H1 (cell line): ENCODE measurements at regions not wholly inside any gene's neighbourhood (a gene's known extent, or its start where the extent isn't known, plus 50 kb on each side); places are given as distances from the start of the nearest gene placed in this dataset.

Experiments
- CTCF ChIA-PET: fragments of 300-600 bp; sonication (Branson Sonifier 250); formaldehyde crosslinking; loops from one replicate; lab custom pipeline; 2021; ENCODE audit not compliant: partially characterized antibody; lab: Charles Lee
- POLR2A ChIA-PET: fragments of 300-600 bp; sonication (Branson Sonifier 250); formaldehyde crosslinking; loops from one replicate; lab custom pipeline; 2021; ENCODE audit warnings: inconsistent platforms; ENCODE audit not compliant: partially characterized antibody; lab: Charles Lee
- DNase-seq, 2 experiments: peaks; one replicate each; pipeline versions ENCODE4 v3.0.0 to v3.0.0-alpha.2; 2010 to 2022; ENCODE audit warnings: low spot score in 2 of 2, low read depth in 1 of 2, mixed read lengths in 1 of 2
- FAIRE-seq: peaks from 2 replicates; lab custom pipeline; 2011; peaks lifted over from hg19 to GRCh38; lab: Jason Lieb, UNC
- H2AFZ ChIP-seq: 2 replicates; pipeline ENCODE4 v1.8.1; 2012; ENCODE audit warnings: low read length, inconsistent platforms
- H2AK5ac ChIP-seq: 2 replicates; pipeline ENCODE4 v1.6.1; 2013; ENCODE audit warnings: low read depth, low read length
- H2BK120ac ChIP-seq: replicated peaks from 2 replicates; pipeline ENCODE3; 2013; ENCODE audit warnings: low read depth, low read length, inconsistent platforms
- H2BK12ac ChIP-seq: 2 replicates; pipeline ENCODE4 v1.6.1; 2013; ENCODE audit warnings: low read depth, low read length
- H2BK15ac ChIP-seq: 2 replicates; pipeline ENCODE4 v1.6.1; 2013; ENCODE audit warnings: low read length
- H2BK20ac ChIP-seq: 2 replicates; pipeline ENCODE4 v1.6.1; 2013; ENCODE audit warnings: low read length
- H2BK5ac ChIP-seq: 2 replicates; pipeline ENCODE4 v1.6.1; 2013; ENCODE audit warnings: low read depth, low read length
- H3K14ac ChIP-seq: 2 replicates; pipeline ENCODE4 v1.6.1; 2013; ENCODE audit warnings: inconsistent platforms; ENCODE audit not compliant: insufficient read length
- H3K18ac ChIP-seq: 2 replicates; pipeline ENCODE4 v1.6.1; 2013; ENCODE audit warnings: low read length; ENCODE audit errors: extremely low read depth
- H3K23ac ChIP-seq: 2 replicates; pipeline ENCODE4 v1.6.1; 2013; ENCODE audit warnings: inconsistent platforms; ENCODE audit not compliant: insufficient read length
- H3K23me2 ChIP-seq: 2 replicates; pipeline ENCODE4 v1.6.1; 2013; ENCODE audit warnings: low read depth, low read length
- H3K27ac ChIP-seq: 2 replicates; pipeline ENCODE4 v1.6.1; 2011; ENCODE audit warnings: low read depth, low read length, inconsistent platforms
- H3K27me3 ChIP-seq, 4 experiments: replicated peaks in 1 of 4; 1 replicate in 1 of 4; 2 replicates in 3 of 4; pipeline versions ENCODE4 v1.6.1 to v1.8.1; 2011 to 2013; ENCODE audit warnings: low read length in 3 of 4, mild to moderate bottlenecking in 3 of 4, inconsistent platforms in 2 of 4, mixed read lengths in 2 of 4, moderate library complexity in 1 of 4; ENCODE audit not compliant: control insufficient read depth in 3 of 4, insufficient read depth in 3 of 4; ENCODE audit errors: extremely low read depth in 1 of 4
- H3K36me3 ChIP-seq, 4 experiments: 2 replicates each; pipeline versions ENCODE4 v1.6.1 to v1.8.1; 2011 to 2013; ENCODE audit warnings: mild to moderate bottlenecking in 4 of 4, low read length in 3 of 4, moderate library complexity in 2 of 4, control low read depth in 1 of 4, inconsistent platforms in 1 of 4; ENCODE audit not compliant: insufficient read depth in 4 of 4, control insufficient read depth in 2 of 4
- H3K4ac ChIP-seq: replicated peaks from 2 replicates; pipeline ENCODE3; 2013; ENCODE audit warnings: low read length, low read depth, mixed read lengths, inconsistent platforms; ENCODE audit not compliant: insufficient read length
- H3K4me1 ChIP-seq, 4 experiments: replicated peaks in 1 of 4; 1 replicate in 1 of 4; 2 replicates in 3 of 4; pipeline versions ENCODE4 v1.6.1 to v1.8.1; 2011 to 2013; ENCODE audit warnings: low read length in 3 of 4, inconsistent platforms in 2 of 4, mixed read lengths in 1 of 4; ENCODE audit not compliant: insufficient read depth in 4 of 4, control insufficient read depth in 3 of 4
- H3K4me2 ChIP-seq, 2 experiments: 2 replicates each; pipeline versions ENCODE4 v1.6.1 to v1.8.1; 2011 to 2013; ENCODE audit warnings: low read depth in 2 of 2, low read length in 2 of 2, control low read depth in 1 of 2, inconsistent platforms in 1 of 2, mild to moderate bottlenecking in 1 of 2; ENCODE audit not compliant: insufficient read depth in 1 of 2
- H3K4me3 ChIP-seq, 4 experiments: fragments of 200-600, 300-600 bp in 1 of 4; sonication (generic), shearing (Covaris generic), sonication (Bioruptor Twin) in 1 of 4; 2 replicates each; pipeline versions ENCODE4 v1.5.1 to v1.8.1; 2011 to 2016; ENCODE audit warnings: low read length in 4 of 4, low read depth in 3 of 4, control low read depth in 2 of 4, inconsistent platforms in 2 of 4, mild to moderate bottlenecking in 2 of 4, mixed read lengths in 1 of 4, moderate library complexity in 1 of 4; ENCODE audit not compliant: insufficient read depth in 2 of 4; ENCODE audit errors: extremely low read depth in 1 of 4
- H3K56ac ChIP-seq: replicated peaks from 2 replicates; pipeline ENCODE3; 2013; ENCODE audit warnings: low read depth, mild to moderate bottlenecking, mixed read lengths, low read length, inconsistent platforms; ENCODE audit not compliant: insufficient read length
- H3K79me1 ChIP-seq: 2 replicates; pipeline ENCODE4 v1.6.1; 2013; ENCODE audit warnings: low read depth, low read length, control low read depth
- H3K79me2 ChIP-seq, 2 experiments: 2 replicates each; pipeline versions ENCODE4 v1.6.1 to v1.8.1; 2012 to 2013; ENCODE audit warnings: low read length in 2 of 2, mild to moderate bottlenecking in 2 of 2, inconsistent platforms in 1 of 2; ENCODE audit not compliant: insufficient read depth in 2 of 2, control insufficient read depth in 1 of 2
- H3K9ac ChIP-seq, 4 experiments: replicated peaks in 1 of 4; 1 replicate in 1 of 4; 2 replicates in 3 of 4; pipeline versions ENCODE4 v1.6.1 to v1.8.1; 2011 to 2013; ENCODE audit warnings: low read depth in 3 of 4, low read length in 3 of 4, control low read depth in 2 of 4, mild to moderate bottlenecking in 2 of 4, moderate library complexity in 2 of 4, inconsistent platforms in 1 of 4; ENCODE audit errors: extremely low read depth in 1 of 4
- H3K9me3 ChIP-seq, 2 experiments: 2 replicates each; pipeline versions ENCODE4 v1.6.1 to v1.8.1; 2012 to 2013; ENCODE audit warnings: mild to moderate bottlenecking in 2 of 2, moderate library complexity in 2 of 2, control low read depth in 1 of 2, inconsistent platforms in 1 of 2, low read depth in 1 of 2, low read length in 1 of 2, mixed read lengths in 1 of 2; ENCODE audit not compliant: insufficient read depth in 2 of 2
- H4K20me1 ChIP-seq, 2 experiments: replicated peaks in 1 of 2; 2 replicates each; pipeline versions ENCODE3 to v1.8.1; 2011 to 2013; ENCODE audit warnings: inconsistent platforms in 2 of 2, low read length in 2 of 2, mild to moderate bottlenecking in 1 of 2; ENCODE audit not compliant: insufficient read depth in 2 of 2, control insufficient read depth in 1 of 2
- H4K5ac ChIP-seq: 2 replicates; pipeline ENCODE4 v1.6.1; 2013; ENCODE audit warnings: low read length, low read depth, mixed read lengths, inconsistent platforms; ENCODE audit not compliant: insufficient read length
- H4K8ac ChIP-seq: 2 replicates; pipeline ENCODE4 v1.8.0; 2013; ENCODE audit warnings: mild to moderate bottlenecking, moderate library complexity, low read length, inconsistent platforms; ENCODE audit not compliant: insufficient read depth; ENCODE audit errors: extremely low read depth
- H4K91ac ChIP-seq: replicated peaks from 2 replicates; pipeline ENCODE3; 2013; ENCODE audit warnings: low read length, mixed read lengths, inconsistent platforms; ENCODE audit not compliant: insufficient read length
- ASH2L ChIP-seq: fragments of 200-600, 300-600 bp; sonication (generic); IDR thresholded peaks from one replicate; pipeline ENCODE4 v1.7.1; 2017; ENCODE audit warnings: low read length
- BRCA1 ChIP-seq: IDR thresholded peaks from 2 replicates; pipeline ENCODE4 v1.6.1; 2012; ENCODE audit warnings: low read depth, low read length, improper control_type of control experiment
- CEBPB ChIP-seq: IDR thresholded peaks from 2 replicates; pipeline ENCODE4 v1.6.1; 2012; ENCODE audit warnings: low read depth, low read length
- CHD1 ChIP-seq: IDR thresholded peaks from 2 replicates; pipeline ENCODE4 v1.6.1; 2012; ENCODE audit warnings: low read depth, low read length, improper control_type of control experiment
- GTF2F1 ChIP-seq: IDR thresholded peaks from 2 replicates; pipeline ENCODE4 v1.6.1; 2012; ENCODE audit warnings: low read depth, low read length, improper control_type of control experiment, borderline replicate concordance
- JUND ChIP-seq: IDR thresholded peaks from 2 replicates; pipeline ENCODE4 v1.6.1; 2011; ENCODE audit warnings: mild to moderate bottlenecking, improper control_type of control experiment, low read length
- KDM5A ChIP-seq: fragments of 200-600 bp; IDR thresholded peaks from 2 replicates; pipeline ENCODE4 v1.7.1; 2012; ENCODE audit warnings: mild to moderate bottlenecking, low read length, inconsistent platforms, mixed read lengths
- NANOG ChIP-seq: IDR thresholded peaks from 2 replicates; pipeline ENCODE4 v1.6.1; 2011; ENCODE audit warnings: low read length, low read depth, mild to moderate bottlenecking, inconsistent platforms; ENCODE audit not compliant: insufficient read depth, poor library complexity, severe bottlenecking
- RFX5 ChIP-seq: IDR thresholded peaks from 2 replicates; pipeline ENCODE4 v1.6.1; 2011; ENCODE audit warnings: low read depth, low read length, improper control_type of control experiment, borderline replicate concordance
- TAF7 ChIP-seq: optimal IDR thresholded peaks from 2 replicates; pipeline ENCODE3; 2011; ENCODE audit warnings: low read depth, mild to moderate bottlenecking, inconsistent platforms, low read length, moderate library complexity, borderline replicate concordance
- WGBS, 2 experiments: shearing (Covaris generic) in 1 of 2; methylation state at CpG; one replicate each; pipeline versions ENCODE4 v1.1.6 to v1.1.7; 2013 to 2015; ENCODE audit warnings: low lambda C conversion rate in 2 of 2, mixed read lengths in 2 of 2, inconsistent platforms in 1 of 2, low coverage in 1 of 2, missing lambda C conversion rate in 1 of 2; ENCODE audit not compliant: insufficient replicate concordance in 2 of 2, insufficient coverage in 1 of 2, insufficient read length in 1 of 2; ENCODE audit errors: extremely low coverage in 1 of 2, missing lambda C conversion rate in 1 of 2; 5-methylcytosine and 5-hydroxymethylcytosine counted together
- TF ChIP-seq, protein P1 (sequence below): IDR thresholded peaks from 2 replicates; pipeline ENCODE4 v1.6.1; 2012; ENCODE audit warnings: inconsistent platforms
- TF ChIP-seq, protein P2 (sequence below), 3 experiments: IDR thresholded peaks; 1 replicate in 2 of 3; 2 replicates in 1 of 3; pipeline versions ENCODE4 v1.5.1 to v1.6.1; 2011; ENCODE audit warnings: low read length in 3 of 3, mild to moderate bottlenecking in 3 of 3, inconsistent platforms in 2 of 3, low read depth in 1 of 3, moderate library complexity in 1 of 3; ENCODE audit not compliant: insufficient read depth in 1 of 3; ENCODE audit errors: control extremely low read depth in 1 of 3

DNA sequence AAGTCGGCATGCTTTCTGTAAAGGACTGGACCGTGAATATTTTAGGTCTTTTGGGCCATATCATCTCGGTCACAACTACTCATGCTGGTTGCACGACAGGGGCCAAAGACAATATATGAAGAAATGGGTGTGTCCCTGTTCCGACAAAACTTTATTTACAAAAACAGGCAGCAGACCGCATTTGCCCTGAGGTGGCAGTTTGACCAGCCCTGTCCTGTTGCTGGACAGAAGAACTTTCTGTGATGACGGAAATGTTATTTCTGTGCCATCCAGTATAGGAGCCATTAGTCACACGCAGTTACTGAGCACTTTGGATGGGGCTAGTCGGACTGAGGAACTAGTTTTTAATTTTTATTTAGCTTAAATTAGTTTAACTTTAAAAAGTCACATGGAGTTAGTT is 112.8 kb upstream of the CARD11 start:
- 86% methylated on average over 9 of the region's 9 CpGs; no CpG with 5 or more reads in 1 of the 2 experiments for WGBS, 2 experiments
- no peak overlapping the region for H4K8ac ChIP-seq
- ChIA-PET CTCF (interaction anchor here (0.6 to 2.4 kb wide), 5 partner anchors 9 to 292 kb away, joined by 3 to 8 read pairs (median 4); no protein-coding TSS in a partner anchor), POLR2A (no interaction called here)
- no peaks in the 10 kb centered on the region; a peak in 1 of 4 replicates for H3K9me3 ChIP-seq
- H3K23ac ChIP-seq: no peak overlapping the region
- H2AK5ac ChIP-seq: no peak overlapping the region
- H3K79me1 ChIP-seq: no peaks in the 10 kb centered on the region
- H4K5ac ChIP-seq: no peak overlapping the region
- no peak overlapping the region for H2BK120ac ChIP-seq
- H3K4me3 ChIP-seq: no peak overlapping the region
- peaks cover 0 to 3% (median 1%) of the 10 kb centered on the region in 4 experiments; a peak in 1 of 7 replicates for H3K4me1 ChIP-seq
- H2BK15ac ChIP-seq: peak overlapping the region; percentile 72; the same call in 1 of the 2 replicates
- H3K79me2 ChIP-seq: no peaks in the 10 kb centered on the region
- H3K36me3 ChIP-seq: no peaks in the 10 kb centered on the region
- H2BK20ac ChIP-seq: no peak overlapping the region
- no peak overlapping the region for H3K9ac ChIP-seq
- H2BK12ac ChIP-seq: no peak overlapping the region
- no peak overlapping the region for H3K14ac ChIP-seq
- no peak overlapping the region for H3K18ac ChIP-seq
- H3K4me2 ChIP-seq: no peak overlapping the region
- no peak overlapping the region for H3K4ac ChIP-seq
- no peaks in the 10 kb centered on the region for H3K23me2 ChIP-seq
- no peak overlapping the region for H3K27ac ChIP-seq
- H2AFZ ChIP-seq: no peak overlapping the region
- no peak overlapping the region for H4K91ac ChIP-seq
- DNase-seq (no peak), FAIRE-seq (no peak)
- no peaks in the 10 kb centered on the region for H4K20me1 ChIP-seq
- no peak overlapping the region for H3K56ac ChIP-seq
- no peak overlapping the region for H2BK5ac ChIP-seq
- no peaks in the 10 kb centered on the region for H3K27me3 ChIP-seq
- TF ChIP-seq CHD1 (no peak), GTF2F1 (no peak), RFX5 (no peak), KDM5A (no peak), CEBPB (no peak), JUND (no peak), BRCA1 (no peak), ASH2L (no peak), NANOG (no peak), TAF7 (no peak)
- TF ChIP-seq, protein P1, sequence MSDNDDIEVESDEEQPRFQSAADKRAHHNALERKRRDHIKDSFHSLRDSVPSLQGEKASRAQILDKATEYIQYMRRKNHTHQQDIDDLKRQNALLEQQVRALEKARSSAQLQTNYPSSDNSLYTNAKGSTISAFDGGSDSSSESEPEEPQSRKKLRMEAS: no peak
- TF ChIP-seq, protein P2, sequence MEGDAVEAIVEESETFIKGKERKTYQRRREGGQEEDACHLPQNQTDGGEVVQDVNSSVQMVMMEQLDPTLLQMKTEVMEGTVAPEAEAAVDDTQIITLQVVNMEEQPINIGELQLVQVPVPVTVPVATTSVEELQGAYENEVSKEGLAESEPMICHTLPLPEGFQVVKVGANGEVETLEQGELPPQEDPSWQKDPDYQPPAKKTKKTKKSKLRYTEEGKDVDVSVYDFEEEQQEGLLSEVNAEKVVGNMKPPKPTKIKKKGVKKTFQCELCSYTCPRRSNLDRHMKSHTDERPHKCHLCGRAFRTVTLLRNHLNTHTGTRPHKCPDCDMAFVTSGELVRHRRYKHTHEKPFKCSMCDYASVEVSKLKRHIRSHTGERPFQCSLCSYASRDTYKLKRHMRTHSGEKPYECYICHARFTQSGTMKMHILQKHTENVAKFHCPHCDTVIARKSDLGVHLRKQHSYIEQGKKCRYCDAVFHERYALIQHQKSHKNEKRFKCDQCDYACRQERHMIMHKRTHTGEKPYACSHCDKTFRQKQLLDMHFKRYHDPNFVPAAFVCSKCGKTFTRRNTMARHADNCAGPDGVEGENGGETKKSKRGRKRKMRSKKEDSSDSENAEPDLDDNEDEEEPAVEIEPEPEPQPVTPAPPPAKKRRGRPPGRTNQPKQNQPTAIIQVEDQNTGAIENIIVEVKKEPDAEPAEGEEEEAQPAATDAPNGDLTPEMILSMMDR (IDR thresholded peaks at IDR 0.05; ENCODE audit: control extremely low read depth in 1 of 3, insufficient read depth in 1 of 3, low read depth in 1 of 3, low read length in 3 of 3): no peak
